Panc1 (cell line): ENCODE measurements at regions not wholly inside any gene's neighbourhood (a gene's known extent, or its start where the extent isn't known, plus 50 kb on each side); places are given as distances from the start of the nearest gene placed in this dataset.

Source experiments
- ATAC-seq: fragments of 200-7000 bp; cut with Tn5 transposase; 2 replicates; pipeline ENCODE4 v1.9.1; 2020; ENCODE audit warnings: mild to moderate bottlenecking, moderate library complexity
- BruUV-seq: library from RNA; stranded (reverse); fragments of 400-500 nt; replicated peaks from 2 replicates; lab custom pipeline; 2021; lab: Mats Ljungman, UMichigan
- CTCF ChIA-PET: fragments of 300-600 bp; sonication (Branson Sonifier 250); formaldehyde crosslinking; loops from one replicate; lab custom pipeline; 2022; ENCODE audit warnings: antibody characterized with exemption; lab: Charles Lee
- POLR2A ChIA-PET: fragments of 300-600 bp; sonication (Branson Sonifier 250); formaldehyde crosslinking; loops from one replicate; lab custom pipeline; 2022; ENCODE audit warnings: antibody characterized with exemption; lab: Charles Lee
- DNase-seq: peaks from one replicate; pipeline ENCODE4 v3.0.0-alpha.2; 2010; ENCODE audit warnings: low read depth, low spot score
- H3K27ac ChIP-seq: 2 replicates; pipeline ENCODE4 v1.5.1; 2011; ENCODE audit warnings: mild to moderate bottlenecking, low read length, inconsistent platforms
- H3K27me3 ChIP-seq: fragments of 200-500 bp; sonication (Bioruptor generic); 2 replicates; pipeline ENCODE4 v1.6.0; 2014; ENCODE audit warnings: low read length, inconsistent platforms; ENCODE audit not compliant: control insufficient read depth, insufficient read depth
- H3K36me3 ChIP-seq: fragments of 200-500 bp; sonication (Bioruptor generic); 2 replicates; pipeline ENCODE4 v1.5.1; 2014; ENCODE audit warnings: inconsistent platforms, mild to moderate bottlenecking, low read length, moderate library complexity; ENCODE audit not compliant: control insufficient read depth, insufficient read depth
- H3K4me1 ChIP-seq: 2 replicates; pipeline ENCODE4 v1.5.1; 2011; ENCODE audit warnings: inconsistent platforms, mild to moderate bottlenecking, low read length, moderate library complexity; ENCODE audit not compliant: control insufficient read depth, insufficient read depth
- H3K4me3 ChIP-seq, 2 experiments: 2 replicates each; pipeline ENCODE4 v1.5.1; 2011 to 2012; ENCODE audit warnings: low read depth in 2 of 2, low read length in 2 of 2, mild to moderate bottlenecking in 2 of 2, inconsistent platforms in 1 of 2, moderate library complexity in 1 of 2
- H3K9me3 ChIP-seq: fragments of 200-500 bp; sonication (Bioruptor generic); 2 replicates; pipeline ENCODE4 v1.5.1; 2014; ENCODE audit warnings: low read depth, mild to moderate bottlenecking, inconsistent platforms, low read length, moderate library complexity; ENCODE audit not compliant: control insufficient read depth, insufficient read depth
- CTCF ChIP-seq: fragments of 450-650 bp; IDR thresholded peaks from 2 replicates; pipeline ENCODE4 v1.5.1; 2017; ENCODE audit warnings: mild to moderate bottlenecking
- POLR2AphosphoS5 ChIP-seq: IDR thresholded peaks from 2 replicates; pipeline ENCODE4 v1.6.1; 2012; ENCODE audit warnings: mild to moderate bottlenecking, low read depth, low read length, moderate library complexity
- REST ChIP-seq, 2 experiments: IDR thresholded peaks; 2 replicates each; pipeline ENCODE4 v1.6.1; 2011 to 2012; ENCODE audit warnings: low read depth in 2 of 2, control low read depth in 1 of 2, low read length in 1 of 2, mild to moderate bottlenecking in 1 of 2, moderate library complexity in 1 of 2; ENCODE audit not compliant: insufficient read depth in 1 of 2
- SIN3A ChIP-seq: IDR thresholded peaks from 2 replicates; pipeline ENCODE4 v1.6.1; 2012; ENCODE audit warnings: low read depth, mild to moderate bottlenecking, low read length, moderate library complexity, borderline replicate concordance; ENCODE audit not compliant: insufficient read depth
- TCF7L2 ChIP-seq: IDR thresholded peaks from 2 replicates; pipeline ENCODE4 v1.6.1; 2011; ENCODE audit warnings: mild to moderate bottlenecking, low read depth, low read length, inconsistent platforms
- in situ Hi-C: cut with HindIII; loops from 2 replicates; pipeline ENCODE4 v1.10.0; 2016; ENCODE audit warnings: low sequenced_read_pairs, low pct_unique_long_range_greater_than_20kb
- intact Hi-C: fragments of 100-400 bp; cut with micrococcal nuclease; formaldehyde crosslinking; loops from one replicate; pipeline ENCODE4 v1.10.0; 2022; ENCODE audit not compliant: unreplicated experiment

- POLR2A ChIA-PET = no interaction called here
- H3K27ac ChIP-seq = no peak overlapping the region
- no peak for DNase-seq
- intact Hi-C loops = no loop called here
- TF ChIP-seq REST (IDR thresholded peaks at IDR 0.05; ENCODE audit: insufficient read depth in 1 of 2, low read depth in 2 of 2, low read length in 1 of 2) (no peak), SIN3A (no peak), POLR2AphosphoS5 (no peak)
- no peak for ATAC-seq
- BruUV-seq = no TSS peak
- H3K4me3 ChIP-seq = no peak overlapping the region
- H3K9me3 ChIP-seq = no peaks in the 10 kb centered on the region
- in situ Hi-C loops = no loop called here
- H3K27me3 ChIP-seq = no peaks in the 10 kb centered on the region
- CTCF ChIA-PET = no interaction called here
- no peaks in the 10 kb centered on the region for H3K36me3 ChIP-seq
- no peaks in the 10 kb centered on the region for H3K4me1 ChIP-seq
These were observed 361.8 kb downstream of the MFSD1 start for GRCh38 chr3:159163656-159164055.

- no peak overlapping the region for H3K27ac ChIP-seq
- TF ChIP-seq TCF7L2 = no peak
- TF ChIP-seq REST (IDR thresholded peaks at IDR 0.05; ENCODE audit: insufficient read depth in 1 of 2, low read depth in 2 of 2, low read length in 1 of 2) = no peak
- TF ChIP-seq SIN3A = no peak
- TF ChIP-seq CTCF = no peak
- no peak for TF ChIP-seq POLR2AphosphoS5
- no TSS peak for BruUV-seq
- no peaks in the 10 kb centered on the region for H3K4me1 ChIP-seq
- no peak for DNase-seq
- no peaks in the 10 kb centered on the region for H3K27me3 ChIP-seq
- in situ Hi-C loops = no loop called here
- intact Hi-C loops = no loop called here
- ATAC-seq = no peak
- ChIA-PET POLR2A (no interaction called here), CTCF (no interaction called here)
- H3K9me3 ChIP-seq = no peaks in the 10 kb centered on the region
- no peak overlapping the region for H3K4me3 ChIP-seq
- no peaks in the 10 kb centered on the region for H3K36me3 ChIP-seq
These were observed 364.1 kb downstream of the MFSD1 start for GRCh38 chr3:159165961-159166360.
